IMR-90 (cell line): ENCODE measurements at regions not wholly inside any gene's neighbourhood (a gene's known extent, or its start where the extent isn't known, plus 50 kb on each side); places are given as distances from the start of the nearest gene placed in this dataset.

ENCODE experiments used
- ATAC-seq: fragments of 200-7000 bp; cut with Tn5 transposase; 2 replicates; pipeline ENCODE4 v1.9.1; 2020; ENCODE audit warnings: low read depth, mild to moderate bottlenecking, moderate library complexity
- BruUV-seq: library from RNA; stranded (reverse); fragments of 400-500 nt; replicated peaks from 2 replicates; lab custom pipeline; 2021; lab: Mats Ljungman, UMichigan
- CTCF ChIA-PET: fragments of 300-600 bp; formaldehyde crosslinking; extraction: SDS; loops from one replicate; lab custom pipeline; 2021; ENCODE audit warnings: antibody characterized with exemption; lab: Yijun Ruan, JAX
- POLR2A ChIA-PET: fragments of 300-600 bp; sonication (Branson Sonifier 250); formaldehyde crosslinking; loops from one replicate; lab custom pipeline; 2022; ENCODE audit warnings: antibody characterized with exemption; ENCODE audit not compliant: unreplicated experiment; lab: Charles Lee
- DNase-seq: peaks from one replicate; pipeline ENCODE4 v3.0.0; 2013
- H2AFZ ChIP-seq: replicated peaks from 2 replicates; pipeline ENCODE3; 2013; ENCODE audit warnings: low read length, mild to moderate bottlenecking; ENCODE audit not compliant: poor library complexity
- H2AK5ac ChIP-seq: 2 replicates; pipeline ENCODE4 v1.6.1; 2013; ENCODE audit warnings: low read depth, low read length, inconsistent platforms
- H2AK9ac ChIP-seq: replicated peaks from 2 replicates; pipeline ENCODE3; 2013; ENCODE audit warnings: mild to moderate bottlenecking, low read depth, low read length, moderate library complexity; ENCODE audit not compliant: poor library complexity
- H2BK120ac ChIP-seq: 2 replicates; pipeline ENCODE4 v1.6.1; 2013; ENCODE audit warnings: low read depth, low read length, inconsistent platforms
- H2BK15ac ChIP-seq: 3 replicates; pipeline ENCODE4 v1.6.1; 2013; ENCODE audit warnings: low read depth, low read length, inconsistent platforms
- H2BK20ac ChIP-seq: 2 replicates; pipeline ENCODE4 v1.6.1; 2013; ENCODE audit warnings: low read depth, mild to moderate bottlenecking, inconsistent platforms, low read length, moderate library complexity
- H2BK5ac ChIP-seq: 2 replicates; pipeline ENCODE4 v1.6.1; 2013; ENCODE audit warnings: mild to moderate bottlenecking, low read depth, low read length, inconsistent platforms; ENCODE audit not compliant: poor library complexity, severe bottlenecking
- H3K14ac ChIP-seq: replicated peaks from 2 replicates; pipeline ENCODE4 v1.6.1; 2013; ENCODE audit warnings: low read depth, low read length, inconsistent platforms
- H3K18ac ChIP-seq: 2 replicates; pipeline ENCODE4 v1.6.1; 2013; ENCODE audit warnings: low read depth, low read length, control low read depth
- H3K23ac ChIP-seq: 2 replicates; pipeline ENCODE4 v1.6.1; 2013; ENCODE audit warnings: low read depth, low read length, inconsistent platforms
- H3K27ac ChIP-seq: 2 replicates; pipeline ENCODE4 v1.5.1; 2013; ENCODE audit warnings: mild to moderate bottlenecking, control low read depth, low read length; ENCODE audit not compliant: insufficient read depth
- H3K27me3 ChIP-seq: 2 replicates; pipeline ENCODE4 v1.6.1; 2013; ENCODE audit warnings: low read length; ENCODE audit not compliant: control insufficient read depth, insufficient read depth
- H3K36me3 ChIP-seq: 2 replicates; pipeline ENCODE4 v1.6.1; 2013; ENCODE audit warnings: low read length, mixed read lengths; ENCODE audit not compliant: control insufficient read depth, insufficient read depth
- H3K4ac ChIP-seq: 2 replicates; pipeline ENCODE4 v1.6.1; 2013; ENCODE audit warnings: low read depth, low read length, inconsistent platforms
- H3K4me1 ChIP-seq: 2 replicates; pipeline ENCODE4 v1.6.1; 2013; ENCODE audit warnings: low read length, mixed read lengths; ENCODE audit not compliant: control insufficient read depth, insufficient read depth
- H3K4me2 ChIP-seq: 2 replicates; pipeline ENCODE4 v1.6.1; 2013; ENCODE audit warnings: low read depth, mild to moderate bottlenecking, control low read depth, low read length, moderate library complexity
- H3K4me3 ChIP-seq: 2 replicates; pipeline ENCODE4 v1.5.1; 2013; ENCODE audit warnings: low read depth, mild to moderate bottlenecking, control low read depth, low read length, moderate library complexity; ENCODE audit not compliant: insufficient read depth
- H3K56ac ChIP-seq: 2 replicates; pipeline ENCODE4 v1.6.1; 2013; ENCODE audit warnings: low read length, inconsistent platforms; ENCODE audit not compliant: insufficient read depth; ENCODE audit errors: extremely low read depth
- H3K79me1 ChIP-seq, 2 experiments: 2 replicates each; pipeline ENCODE4 v1.6.1; 2013; ENCODE audit warnings: low read length in 2 of 2, inconsistent platforms in 1 of 2, low read depth in 1 of 2
- H3K9ac ChIP-seq: 2 replicates; pipeline ENCODE4 v1.6.1; 2013; ENCODE audit warnings: low read depth, low read length, control low read depth
- H3K9me1 ChIP-seq: 2 replicates; pipeline ENCODE4 v1.6.1; 2013; ENCODE audit warnings: low read length, inconsistent platforms; ENCODE audit not compliant: insufficient read depth
- H3K9me3 ChIP-seq: 2 replicates; pipeline ENCODE4 v1.6.1; 2013; ENCODE audit warnings: low read length; ENCODE audit not compliant: control insufficient read depth, insufficient read depth
- H4K20me1 ChIP-seq: 2 replicates; pipeline ENCODE4 v1.6.1; 2013; ENCODE audit warnings: low read length, inconsistent platforms; ENCODE audit not compliant: insufficient read depth
- H4K5ac ChIP-seq: 2 replicates; pipeline ENCODE4 v1.6.1; 2013; ENCODE audit warnings: mild to moderate bottlenecking, low read depth, low read length, control low read depth
- H4K8ac ChIP-seq, 2 experiments: 2 replicates each; pipeline ENCODE4 v1.6.1; 2013; ENCODE audit warnings: low read depth in 2 of 2, low read length in 2 of 2, control low read depth in 1 of 2, inconsistent platforms in 1 of 2
- H4K91ac ChIP-seq: 2 replicates; pipeline ENCODE4 v1.6.1; 2013; ENCODE audit warnings: low read depth, low read length, inconsistent platforms; ENCODE audit not compliant: insufficient read depth
- CEBPB ChIP-seq: IDR thresholded peaks from 2 replicates; pipeline ENCODE4 v1.6.1; 2012; ENCODE audit warnings: low read depth, low read length, improper control_type of control experiment
- CHD1 ChIP-seq: IDR thresholded peaks from 2 replicates; pipeline ENCODE4 v1.6.1; 2012; ENCODE audit warnings: low read depth, low read length, improper control_type of control experiment
- MAFK ChIP-seq: IDR thresholded peaks from 2 replicates; pipeline ENCODE4 v1.6.1; 2012; ENCODE audit warnings: low read depth, low read length, improper control_type of control experiment
- MAZ ChIP-seq: IDR thresholded peaks from 2 replicates; pipeline ENCODE4 v1.6.1; 2012; ENCODE audit warnings: low read depth, mild to moderate bottlenecking, low read length, improper control_type of control experiment, moderate library complexity, borderline replicate concordance
- MXI1 ChIP-seq: IDR thresholded peaks from 2 replicates; pipeline ENCODE4 v1.6.1; 2012; ENCODE audit warnings: low read depth, mild to moderate bottlenecking, low read length, moderate library complexity, borderline replicate concordance
- RAD21 ChIP-seq: IDR thresholded peaks from 2 replicates; pipeline ENCODE4 v1.6.1; 2012; ENCODE audit warnings: low read length, improper control_type of control experiment
- RCOR1 ChIP-seq: IDR thresholded peaks from 2 replicates; pipeline ENCODE4 v1.6.1; 2012; ENCODE audit warnings: mild to moderate bottlenecking, low read length, improper control_type of control experiment; ENCODE audit not compliant: insufficient replicate concordance
- RFX5 ChIP-seq: IDR thresholded peaks from 2 replicates; pipeline ENCODE4 v1.8.0; 2012; ENCODE audit warnings: low read depth, mild to moderate bottlenecking, low read length, moderate library complexity
- SMC3 ChIP-seq: fragments of 150-350 bp; IDR thresholded peaks from 2 replicates; pipeline ENCODE4 v1.6.1; 2016; ENCODE audit warnings: low read depth, mild to moderate bottlenecking, antibody characterized with exemption, low read length, moderate library complexity
- USF2 ChIP-seq: fragments of 150-350 bp; IDR thresholded peaks from 2 replicates; pipeline ENCODE4 v1.6.1; 2017; ENCODE audit warnings: mild to moderate bottlenecking, antibody characterized with exemption, low read length, low read depth
- WGBS, 2 experiments: methylation state at CpG; one replicate each; pipeline versions ENCODE4 v1.1.5 to v1.1.7; 2013; ENCODE audit warnings: missing lambda C conversion rate in 2 of 2; ENCODE audit not compliant: insufficient read length in 1 of 2; ENCODE audit errors: extremely low coverage in 2 of 2; 5-methylcytosine and 5-hydroxymethylcytosine counted together
- dilution Hi-C: fragments of 300-500 bp; cut with HindIII; formaldehyde crosslinking; loops from one replicate; pipeline ENCODE4 v1.14.3; 2018; ENCODE audit warnings: low sequenced_read_pairs; ENCODE audit not compliant: unreplicated experiment
- in situ Hi-C: fragments of 300-500 bp; cut with MboI; formaldehyde crosslinking; loops from 3 replicates; pipeline ENCODE4 v1.14.3; 2019; ENCODE audit warnings: low sequenced_read_pairs, inconsistent platforms, mixed read lengths
- intact Hi-C: fragments of 100-400 bp; cut with micrococcal nuclease; formaldehyde crosslinking; loops from 2 replicates; pipeline ENCODE4 v1.10.0; 2022

GRCh38 chr2:160609346-160609745, 115.7 kb upstream of the RBMS1 start:
- H3K79me1 ChIP-seq: no peaks in the 10 kb centered on the region
- BruUV-seq: no TSS peak
- H2AK5ac ChIP-seq: no peak overlapping the region
- 50% methylated on average over 1 of the region's 1 CpG; no CpG with 5 or more reads in 1 of the 2 experiments for WGBS, 2 experiments
- ChIA-PET CTCF (no interaction called here), POLR2A (interaction anchor here (0.6 kb wide), 1 partner anchor 453 kb away, joined by 3 read pairs; no protein-coding TSS in a partner anchor)
- ATAC-seq (no peak), DNase-seq (no peak)
- H3K27ac ChIP-seq: no peak overlapping the region
- in situ Hi-C loops (no loop called here), dilution Hi-C loops (no loop called here), intact Hi-C loops (no loop called here)
- H3K18ac ChIP-seq: no peak overlapping the region
- H2BK120ac ChIP-seq: no peak overlapping the region
- no peak overlapping the region for H2AK9ac ChIP-seq
- no peaks in the 10 kb centered on the region for H3K27me3 ChIP-seq
- no peaks in the 10 kb centered on the region for H3K9me3 ChIP-seq
- TF ChIP-seq MAFK: no peak
- no peak for TF ChIP-seq CEBPB
- TF ChIP-seq RAD21: no peak
- TF ChIP-seq MAZ: no peak
- TF ChIP-seq RCOR1: no peak
- TF ChIP-seq CHD1: no peak
- TF ChIP-seq MXI1: no peak
- TF ChIP-seq SMC3: no peak
- no peak for TF ChIP-seq RFX5
- TF ChIP-seq USF2: no peak
- H2BK20ac ChIP-seq: no peak overlapping the region
- H2AFZ ChIP-seq: no peak overlapping the region
- H3K4ac ChIP-seq: no peak overlapping the region
- no peak overlapping the region for H3K4me3 ChIP-seq
- no peak overlapping the region for H3K14ac ChIP-seq
- no peak overlapping the region for H3K9ac ChIP-seq
- no peak overlapping the region for H2BK15ac ChIP-seq
- H2BK5ac ChIP-seq: no peak overlapping the region
- H3K4me2 ChIP-seq: no peak overlapping the region
- H4K91ac ChIP-seq: no peak overlapping the region
- H3K4me1 ChIP-seq: peaks cover 8% of the 10 kb centered on the region; the same call in 1 of the 2 replicates
- no peak overlapping the region for H3K23ac ChIP-seq
- H4K8ac ChIP-seq: no peak overlapping the region
- no peak overlapping the region for H4K5ac ChIP-seq
- no peak overlapping the region for H3K56ac ChIP-seq
- no peaks in the 10 kb centered on the region; the same call in 1 of the 2 replicates for H3K9me1 ChIP-seq
- H4K20me1 ChIP-seq: no peaks in the 10 kb centered on the region
- H3K36me3 ChIP-seq: no peaks in the 10 kb centered on the region
